CD4-positive, CD25-positive, alpha-beta regulatory T cell (primary cell): ENCODE measurements at regions not wholly inside any gene's neighbourhood (a gene's known extent, or its start where the extent isn't known, plus 50 kb on each side); places are given as distances from the start of the nearest gene placed in this dataset.

ENCODE experiments used
- ATAC-seq, 2 donors: fragments of 150-1000 bp; cut with Tn5 transposase; one replicate each; pipeline ENCODE4 v1.10.0; 2021; ENCODE audit warnings: low read depth in 2 of 2, moderate number of reproducible peaks in 2 of 2, moderate library complexity in 1 of 2
- DNase-seq, 3 donors: peaks; one replicate each; pipeline versions ENCODE4 v3.0.0 to v3.0.0-alpha.2; 2012 to 2022; ENCODE audit warnings: mixed read lengths in 1 of 3
- H3K27ac ChIP-seq: one replicate; pipeline ENCODE4 v1.7.0; 2013; ENCODE audit warnings: mild to moderate bottlenecking, low read length; ENCODE audit not compliant: insufficient read depth, poor library complexity, severe bottlenecking
- H3K27me3 ChIP-seq: one replicate; pipeline ENCODE4 v1.7.0; 2013; ENCODE audit warnings: low read length; ENCODE audit not compliant: control insufficient read depth, insufficient read depth
- H3K36me3 ChIP-seq: one replicate; pipeline ENCODE4 v1.7.0; 2013; ENCODE audit warnings: mild to moderate bottlenecking, low read length, moderate library complexity; ENCODE audit not compliant: control insufficient read depth, insufficient read depth
- H3K4me1 ChIP-seq: 2 replicates; pipeline ENCODE4 v1.7.0; 2013; ENCODE audit warnings: mild to moderate bottlenecking, low read length; ENCODE audit not compliant: insufficient read depth, control insufficient read depth, poor library complexity, severe bottlenecking
- H3K4me3 ChIP-seq: one replicate; pipeline ENCODE4 v1.7.0; 2013; ENCODE audit warnings: low read depth, mild to moderate bottlenecking, low read length, moderate library complexity
- H3K9me3 ChIP-seq, 2 experiments: 1 replicate in 1 of 2; 2 replicates in 1 of 2; pipeline ENCODE4 v1.7.0; 2013; ENCODE audit warnings: low read length in 2 of 2, mild to moderate bottlenecking in 1 of 2, moderate library complexity in 1 of 2; ENCODE audit not compliant: control insufficient read depth in 2 of 2
- H3K27ac Mint-ChIP-seq, 3 donors: one replicate each; pipeline ENCODE4 v1.8.0; 2020 to 2022; ENCODE audit warnings: mild to moderate bottlenecking in 3 of 3, mixed read lengths in 3 of 3, moderate library complexity in 2 of 3
- H3K27me3 Mint-ChIP-seq: one replicate; pipeline ENCODE4 v1.8.0; 2022; ENCODE audit warnings: mild to moderate bottlenecking, mixed read lengths
- H3K36me3 Mint-ChIP-seq: one replicate; pipeline ENCODE4 v1.8.0; 2020; ENCODE audit warnings: mixed read lengths
- H3K4me1 Mint-ChIP-seq, 4 donors: one replicate each; pipeline ENCODE4 v1.8.0; 2020 to 2022; ENCODE audit warnings: mixed read lengths in 4 of 4, mild to moderate bottlenecking in 1 of 4
- H3K4me3 Mint-ChIP-seq, 4 donors: one replicate each; pipeline ENCODE4 v1.8.0; 2020 to 2022; ENCODE audit warnings: mild to moderate bottlenecking in 4 of 4, mixed read lengths in 4 of 4, moderate library complexity in 3 of 4
- H3K9me3 Mint-ChIP-seq, 7 donors: one replicate each; pipeline ENCODE4 v1.8.0; 2020 to 2022; ENCODE audit warnings: mixed read lengths in 7 of 7, mild to moderate bottlenecking in 3 of 7, moderate library complexity in 2 of 7

DNA sequence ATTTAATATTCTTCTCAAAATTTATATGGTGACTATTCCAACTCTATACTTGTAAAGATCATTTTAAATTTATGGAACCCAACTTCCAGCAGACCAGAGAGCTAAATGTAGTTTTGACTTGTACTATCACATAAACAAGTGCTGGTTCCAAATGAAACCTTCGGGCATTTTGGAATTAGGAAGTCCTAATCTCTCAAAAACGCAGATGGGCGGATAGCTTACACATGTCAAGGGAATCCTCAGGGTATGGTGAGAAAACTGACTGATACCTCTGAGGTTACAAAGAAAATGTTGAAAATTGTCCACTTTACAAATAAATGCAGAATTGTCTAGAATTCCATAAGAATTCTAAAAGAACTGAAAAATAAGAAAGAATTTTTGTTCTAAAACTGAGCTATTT, 224.1 kb downstream of the SS18 start:
- Mint-ChIP-seq H3K27ac (no peak overlapping the region), H3K27me3 (peaks cover 4% of the 10 kb centered on the region), H3K4me3 (no peak overlapping the region), H3K9me3 (peaks cover 0 to 2% (median 0%) of the 10 kb centered on the region in 7 donors), H3K36me3 (no peaks in the 10 kb centered on the region), H3K4me1 (no peaks in the 10 kb centered on the region)
- no peaks in the 10 kb centered on the region for H3K9me3 ChIP-seq
- H3K27me3 ChIP-seq = no peaks in the 10 kb centered on the region
- ATAC-seq (no peak), DNase-seq (no peak)
- H3K4me1 ChIP-seq = no peaks in the 10 kb centered on the region
- H3K36me3 ChIP-seq = no peaks in the 10 kb centered on the region
- H3K4me3 ChIP-seq = no peak overlapping the region
- H3K27ac ChIP-seq = no peak overlapping the region

DNA sequence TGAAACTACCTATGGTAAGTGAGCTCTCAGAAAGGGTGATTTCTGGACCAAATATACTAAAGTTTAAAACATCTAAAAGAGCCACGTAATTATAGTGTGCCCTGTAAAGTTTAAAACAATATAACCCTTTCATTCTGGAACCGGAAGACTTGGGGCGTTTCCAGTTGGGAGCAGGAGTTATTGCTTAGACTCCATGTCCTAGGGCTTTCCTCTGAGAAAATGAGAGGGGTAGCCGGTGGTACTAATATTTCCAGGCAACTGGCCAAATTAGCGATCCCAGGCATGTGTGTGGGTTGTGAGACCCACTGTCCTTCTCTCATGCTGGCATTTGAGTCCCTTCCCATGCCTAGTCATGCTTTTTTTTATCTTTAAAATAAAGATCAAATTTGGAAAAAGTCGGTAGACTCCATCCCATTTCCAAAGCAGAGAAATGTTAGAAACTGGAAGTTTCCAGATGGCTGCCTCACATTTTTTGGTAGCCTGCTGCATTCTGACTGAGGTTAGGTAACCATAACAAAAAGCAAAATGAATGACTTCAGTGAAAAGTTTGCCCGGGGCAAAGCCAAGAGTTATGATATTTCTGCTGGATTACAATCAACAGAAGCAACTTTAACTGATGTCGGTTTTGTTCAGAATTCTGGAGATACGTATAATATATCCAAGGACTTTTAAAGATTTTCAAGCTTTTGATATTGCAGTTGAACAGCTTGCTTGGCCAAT, 227.4 kb downstream of the SS18 start:
- H3K36me3 ChIP-seq = no peaks in the 10 kb centered on the region
- no peaks in the 10 kb centered on the region for H3K36me3 Mint-ChIP-seq
- H3K4me1 Mint-ChIP-seq = no peaks in the 10 kb centered on the region
- ATAC-seq = no peak
- H3K27me3 ChIP-seq = no peaks in the 10 kb centered on the region
- H3K27ac ChIP-seq = no peak overlapping the region
- DNase-seq = no peak
- H3K4me3 Mint-ChIP-seq = no peak overlapping the region
- H3K9me3 ChIP-seq = no peaks in the 10 kb centered on the region
- peaks cover 4% of the 10 kb centered on the region for H3K27me3 Mint-ChIP-seq
- H3K27ac Mint-ChIP-seq = no peak overlapping the region
- H3K4me3 ChIP-seq = no peak overlapping the region
- no peaks in the 10 kb centered on the region for H3K4me1 ChIP-seq
- H3K9me3 Mint-ChIP-seq = peaks cover 0 to 2% (median 0%) of the 10 kb centered on the region in 7 donors

- no peaks in the 10 kb centered on the region for H3K4me1 ChIP-seq
- H3K27me3 ChIP-seq = no peaks in the 10 kb centered on the region
- peaks cover 0 to 1% (median 0%) of the 10 kb centered on the region in 7 donors for H3K9me3 Mint-ChIP-seq
- DNase-seq = no peak
- no peak overlapping the region for H3K27ac Mint-ChIP-seq
- no peak overlapping the region for H3K4me3 ChIP-seq
- H3K27ac ChIP-seq = no peak overlapping the region
- no peak for ATAC-seq
- H3K36me3 Mint-ChIP-seq = no peaks in the 10 kb centered on the region
- no peaks in the 10 kb centered on the region for H3K9me3 ChIP-seq
- no peak overlapping the region for H3K4me3 Mint-ChIP-seq
- no peaks in the 10 kb centered on the region for H3K4me1 Mint-ChIP-seq
- no peaks in the 10 kb centered on the region for H3K36me3 ChIP-seq
- H3K27me3 Mint-ChIP-seq = no peaks in the 10 kb centered on the region
Observed at GRCh38 chr18:25853691-25854433, 236.6 kb downstream of the SS18 start.

- Histone ChIP-seq H3K36me3 (no peaks in the 10 kb centered on the region), H3K9me3 (no peaks in the 10 kb centered on the region), H3K27ac (no peak overlapping the region), H3K27me3 (peaks cover 2% of the 10 kb centered on the region), H3K4me1 (no peaks in the 10 kb centered on the region), H3K4me3 (no peak overlapping the region)
- Mint-ChIP-seq H3K36me3 (no peaks in the 10 kb centered on the region), H3K27ac (no peak overlapping the region), H3K4me1 (no peaks in the 10 kb centered on the region), H3K27me3 (peaks cover 4% of the 10 kb centered on the region), H3K4me3 (no peak overlapping the region), H3K9me3 (peaks cover 0 to 9% (median 0%) of the 10 kb centered on the region in 7 donors)
- DNase-seq (peak in 1 of 3 donors; percentile 6), ATAC-seq (no peak)
Observed at GRCh38 chr18:25843791-25844190, 246.6 kb downstream of the SS18 start.

GRCh38 chr18:25842665-25843064, 247.7 kb downstream of the SS18 start:
- H3K9me3 Mint-ChIP-seq = peaks cover 0 to 9% (median 0%) of the 10 kb centered on the region in 7 donors
- no peak overlapping the region for H3K27ac Mint-ChIP-seq
- Histone ChIP-seq H3K27ac (no peak overlapping the region), H3K27me3 (peaks cover 2% of the 10 kb centered on the region), H3K9me3 (no peaks in the 10 kb centered on the region), H3K4me3 (no peak overlapping the region), H3K36me3 (no peaks in the 10 kb centered on the region), H3K4me1 (no peaks in the 10 kb centered on the region)
- H3K27me3 Mint-ChIP-seq = peaks cover 4% of the 10 kb centered on the region
- DNase-seq = no peak
- H3K36me3 Mint-ChIP-seq = no peaks in the 10 kb centered on the region
- ATAC-seq = no peak
- no peak overlapping the region for H3K4me3 Mint-ChIP-seq
- H3K4me1 Mint-ChIP-seq = no peaks in the 10 kb centered on the region

GRCh38 chr18:25834061-25834460, 256.4 kb downstream of the SS18 start:
- no peaks in the 10 kb centered on the region for H3K4me1 ChIP-seq
- no peak overlapping the region for H3K4me3 Mint-ChIP-seq
- no peak overlapping the region for H3K27ac Mint-ChIP-seq

DNA sequence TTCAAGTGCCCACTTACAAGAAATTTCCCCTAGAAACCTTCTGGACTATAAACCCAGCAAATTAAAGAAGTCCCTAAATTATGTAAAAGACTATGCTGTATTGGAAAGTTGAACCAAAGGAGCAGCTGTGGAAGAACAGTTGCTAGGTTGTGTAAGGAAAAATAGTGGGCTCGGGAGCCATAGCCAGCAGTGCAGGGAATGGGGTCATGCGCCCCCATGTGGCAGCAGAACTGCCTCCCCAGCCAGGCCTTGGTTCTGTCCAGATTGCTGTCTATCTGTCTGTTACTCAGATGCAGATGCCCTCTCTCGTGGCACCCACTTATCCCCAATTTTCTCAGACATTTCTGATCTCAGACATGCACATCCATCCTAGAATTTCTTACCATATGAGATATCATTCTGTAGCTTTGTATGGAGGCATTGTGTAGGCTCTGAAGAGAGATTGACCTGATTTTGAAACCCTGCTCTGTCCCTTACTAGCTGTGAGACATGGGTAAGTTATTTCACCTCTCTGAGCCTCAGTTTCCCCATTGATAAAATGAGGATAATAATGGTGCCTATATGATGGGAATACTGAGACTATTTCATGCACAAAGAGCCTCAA, 258.3 kb downstream of the SS18 start:
- Mint-ChIP-seq H3K4me3 (no peak overlapping the region), H3K27me3 (peaks cover 8% of the 10 kb centered on the region), H3K36me3 (no peaks in the 10 kb centered on the region), H3K9me3 (peaks cover 0 to 4% (median 0%) of the 10 kb centered on the region in 7 donors), H3K4me1 (no peaks in the 10 kb centered on the region), H3K27ac (no peak overlapping the region)
- no peak overlapping the region for H3K27ac ChIP-seq
- ATAC-seq (no peak), DNase-seq (peak in 1 of 3 donors; percentile 8)
- H3K9me3 ChIP-seq = no peaks in the 10 kb centered on the region
- no peaks in the 10 kb centered on the region for H3K4me1 ChIP-seq
- H3K36me3 ChIP-seq = no peaks in the 10 kb centered on the region
- no peak overlapping the region for H3K4me3 ChIP-seq
- H3K27me3 ChIP-seq = no peaks in the 10 kb centered on the region

More at GRCh38 chr18:25834061-25834460, 256.4 kb downstream of the SS18 start:
- no peak overlapping the region for H3K27ac ChIP-seq
- Mint-ChIP-seq H3K27me3 (peaks cover 5% of the 10 kb centered on the region), H3K36me3 (no peaks in the 10 kb centered on the region), H3K4me1 (no peaks in the 10 kb centered on the region), H3K9me3 (peaks cover 0 to 4% (median 0%) of the 10 kb centered on the region in 7 donors)
- DNase-seq = no peak
- no peak for ATAC-seq
- H3K36me3 ChIP-seq = no peaks in the 10 kb centered on the region
- no peaks in the 10 kb centered on the region for H3K27me3 ChIP-seq
- no peaks in the 10 kb centered on the region for H3K9me3 ChIP-seq
- H3K4me3 ChIP-seq = no peak overlapping the region
